Panc1 (cell line): ENCODE measurements at regions not wholly inside any gene's neighbourhood (a gene's known extent, or its start where the extent isn't known, plus 50 kb on each side); places are given as distances from the start of the nearest gene placed in this dataset.

Source experiments
- POLR2AphosphoS5 ChIP-seq: IDR thresholded peaks from 2 replicates; pipeline ENCODE4 v1.6.1; 2012; ENCODE audit warnings: mild to moderate bottlenecking, low read depth, low read length, moderate library complexity
- TF ChIP-seq, protein P1 (sequence below): fragments of 450-650 bp; IDR thresholded peaks from 2 replicates; pipeline ENCODE4 v1.5.1; 2017; ENCODE audit warnings: mild to moderate bottlenecking
- TF ChIP-seq, protein P2 (sequence below), 2 experiments: IDR thresholded peaks; 2 replicates each; pipeline ENCODE4 v1.6.1; 2011 to 2012; ENCODE audit warnings: low read depth in 2 of 2, control low read depth in 1 of 2, low read length in 1 of 2, mild to moderate bottlenecking in 1 of 2, moderate library complexity in 1 of 2; ENCODE audit not compliant: insufficient read depth in 1 of 2

DNA sequence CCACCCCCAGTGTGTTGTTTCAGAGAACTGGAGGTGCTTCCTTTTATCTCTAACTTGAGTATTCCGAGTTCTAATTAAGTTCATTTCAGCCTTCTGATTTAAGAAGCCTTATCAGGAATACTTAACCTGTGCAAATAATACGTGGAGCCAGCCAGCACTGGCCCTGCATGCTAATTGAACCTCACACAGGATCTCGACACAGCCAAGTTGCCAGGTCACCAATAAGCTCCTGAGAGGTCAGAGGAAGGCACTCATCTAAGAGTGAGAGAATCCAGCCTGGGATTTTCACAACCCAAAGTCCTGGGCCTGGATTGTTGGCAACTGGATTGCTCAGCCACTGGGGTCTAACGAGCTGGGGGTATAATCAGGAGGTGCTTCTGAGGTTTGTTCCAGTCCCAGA lies 157.7 kb upstream of the LRFN2 start:
- TF ChIP-seq, protein P1, sequence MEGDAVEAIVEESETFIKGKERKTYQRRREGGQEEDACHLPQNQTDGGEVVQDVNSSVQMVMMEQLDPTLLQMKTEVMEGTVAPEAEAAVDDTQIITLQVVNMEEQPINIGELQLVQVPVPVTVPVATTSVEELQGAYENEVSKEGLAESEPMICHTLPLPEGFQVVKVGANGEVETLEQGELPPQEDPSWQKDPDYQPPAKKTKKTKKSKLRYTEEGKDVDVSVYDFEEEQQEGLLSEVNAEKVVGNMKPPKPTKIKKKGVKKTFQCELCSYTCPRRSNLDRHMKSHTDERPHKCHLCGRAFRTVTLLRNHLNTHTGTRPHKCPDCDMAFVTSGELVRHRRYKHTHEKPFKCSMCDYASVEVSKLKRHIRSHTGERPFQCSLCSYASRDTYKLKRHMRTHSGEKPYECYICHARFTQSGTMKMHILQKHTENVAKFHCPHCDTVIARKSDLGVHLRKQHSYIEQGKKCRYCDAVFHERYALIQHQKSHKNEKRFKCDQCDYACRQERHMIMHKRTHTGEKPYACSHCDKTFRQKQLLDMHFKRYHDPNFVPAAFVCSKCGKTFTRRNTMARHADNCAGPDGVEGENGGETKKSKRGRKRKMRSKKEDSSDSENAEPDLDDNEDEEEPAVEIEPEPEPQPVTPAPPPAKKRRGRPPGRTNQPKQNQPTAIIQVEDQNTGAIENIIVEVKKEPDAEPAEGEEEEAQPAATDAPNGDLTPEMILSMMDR: no peak
- TF ChIP-seq, protein P2, sequence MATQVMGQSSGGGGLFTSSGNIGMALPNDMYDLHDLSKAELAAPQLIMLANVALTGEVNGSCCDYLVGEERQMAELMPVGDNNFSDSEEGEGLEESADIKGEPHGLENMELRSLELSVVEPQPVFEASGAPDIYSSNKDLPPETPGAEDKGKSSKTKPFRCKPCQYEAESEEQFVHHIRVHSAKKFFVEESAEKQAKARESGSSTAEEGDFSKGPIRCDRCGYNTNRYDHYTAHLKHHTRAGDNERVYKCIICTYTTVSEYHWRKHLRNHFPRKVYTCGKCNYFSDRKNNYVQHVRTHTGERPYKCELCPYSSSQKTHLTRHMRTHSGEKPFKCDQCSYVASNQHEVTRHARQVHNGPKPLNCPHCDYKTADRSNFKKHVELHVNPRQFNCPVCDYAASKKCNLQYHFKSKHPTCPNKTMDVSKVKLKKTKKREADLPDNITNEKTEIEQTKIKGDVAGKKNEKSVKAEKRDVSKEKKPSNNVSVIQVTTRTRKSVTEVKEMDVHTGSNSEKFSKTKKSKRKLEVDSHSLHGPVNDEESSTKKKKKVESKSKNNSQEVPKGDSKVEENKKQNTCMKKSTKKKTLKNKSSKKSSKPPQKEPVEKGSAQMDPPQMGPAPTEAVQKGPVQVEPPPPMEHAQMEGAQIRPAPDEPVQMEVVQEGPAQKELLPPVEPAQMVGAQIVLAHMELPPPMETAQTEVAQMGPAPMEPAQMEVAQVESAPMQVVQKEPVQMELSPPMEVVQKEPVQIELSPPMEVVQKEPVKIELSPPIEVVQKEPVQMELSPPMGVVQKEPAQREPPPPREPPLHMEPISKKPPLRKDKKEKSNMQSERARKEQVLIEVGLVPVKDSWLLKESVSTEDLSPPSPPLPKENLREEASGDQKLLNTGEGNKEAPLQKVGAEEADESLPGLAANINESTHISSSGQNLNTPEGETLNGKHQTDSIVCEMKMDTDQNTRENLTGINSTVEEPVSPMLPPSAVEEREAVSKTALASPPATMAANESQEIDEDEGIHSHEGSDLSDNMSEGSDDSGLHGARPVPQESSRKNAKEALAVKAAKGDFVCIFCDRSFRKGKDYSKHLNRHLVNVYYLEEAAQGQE (IDR thresholded peaks at IDR 0.05; ENCODE audit: insufficient read depth in 1 of 2, low read depth in 2 of 2, low read length in 1 of 2): no peak
- no peak for TF ChIP-seq POLR2AphosphoS5
